OCI-LY1 (cell line): ENCODE measurements at regions not wholly inside any gene's neighbourhood (a gene's known extent, or its start where the extent isn't known, plus 50 kb on each side); places are given as distances from the start of the nearest gene placed in this dataset.

Experiments
- EZH2 ChIP-seq: fragments of 200-600 bp; sonication (generic), shearing (Covaris generic); IDR thresholded peaks from 2 replicates; pipeline ENCODE4 v1.8.0; 2017; ENCODE audit warnings: borderline replicate concordance, mixed run types, mild to moderate bottlenecking, antibody characterized with exemption, low read length, moderate library complexity, mixed read lengths
- TF ChIP-seq, protein P1 (sequence below): fragments of 200-600 bp; sonication (generic), shearing (Covaris generic); IDR thresholded peaks from 2 replicates; pipeline ENCODE4 v1.5.1; 2017; ENCODE audit warnings: mild to moderate bottlenecking, antibody characterized with exemption, low read length, moderate library complexity, mixed read lengths

- TF ChIP-seq, protein P1, sequence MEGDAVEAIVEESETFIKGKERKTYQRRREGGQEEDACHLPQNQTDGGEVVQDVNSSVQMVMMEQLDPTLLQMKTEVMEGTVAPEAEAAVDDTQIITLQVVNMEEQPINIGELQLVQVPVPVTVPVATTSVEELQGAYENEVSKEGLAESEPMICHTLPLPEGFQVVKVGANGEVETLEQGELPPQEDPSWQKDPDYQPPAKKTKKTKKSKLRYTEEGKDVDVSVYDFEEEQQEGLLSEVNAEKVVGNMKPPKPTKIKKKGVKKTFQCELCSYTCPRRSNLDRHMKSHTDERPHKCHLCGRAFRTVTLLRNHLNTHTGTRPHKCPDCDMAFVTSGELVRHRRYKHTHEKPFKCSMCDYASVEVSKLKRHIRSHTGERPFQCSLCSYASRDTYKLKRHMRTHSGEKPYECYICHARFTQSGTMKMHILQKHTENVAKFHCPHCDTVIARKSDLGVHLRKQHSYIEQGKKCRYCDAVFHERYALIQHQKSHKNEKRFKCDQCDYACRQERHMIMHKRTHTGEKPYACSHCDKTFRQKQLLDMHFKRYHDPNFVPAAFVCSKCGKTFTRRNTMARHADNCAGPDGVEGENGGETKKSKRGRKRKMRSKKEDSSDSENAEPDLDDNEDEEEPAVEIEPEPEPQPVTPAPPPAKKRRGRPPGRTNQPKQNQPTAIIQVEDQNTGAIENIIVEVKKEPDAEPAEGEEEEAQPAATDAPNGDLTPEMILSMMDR = no peak
- TF ChIP-seq EZH2 = no peak
Observed at GRCh38 chr9:79371948-79372555, 199.7 kb upstream of the TLE4 start.
